COR-L47 (cell line): ENCODE measurements at regions not wholly inside any gene's neighbourhood (a gene's known extent, or its start where the extent isn't known, plus 50 kb on each side); places are given as distances from the start of the nearest gene placed in this dataset.

ENCODE experiments used
- DNase-seq: peaks from one replicate; lab custom pipeline; 2025; lab: John Stamatoyannopoulos, UW

DNA sequence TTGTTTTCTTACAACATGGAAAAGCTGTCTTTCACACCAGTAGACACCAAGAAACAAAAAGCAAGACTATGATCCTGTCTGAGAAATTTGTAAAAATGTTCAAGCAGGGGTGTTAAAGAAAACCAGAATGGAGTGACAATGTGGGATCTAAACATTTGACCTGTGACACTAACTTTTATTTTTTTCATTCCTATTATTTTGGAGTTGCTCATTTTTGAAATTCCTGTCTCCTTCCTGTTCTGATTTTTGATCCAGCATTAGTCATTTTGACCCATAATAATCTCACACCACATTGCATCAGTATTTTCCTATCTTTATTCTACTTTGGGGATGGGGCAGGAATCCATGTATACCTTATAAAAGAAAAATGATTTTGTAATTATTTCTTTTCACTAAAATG, 164.2 kb downstream of the DLEU7 start:
- no peak for DNase-seq

- no peak for DNase-seq
Observed at GRCh38 chr13:50682002-50682401, 161.5 kb downstream of the DLEU7 start.

GRCh38 chr13:50682966-50683365, 160.5 kb downstream of the DLEU7 start:
- DNase-seq, result no peak

DNA sequence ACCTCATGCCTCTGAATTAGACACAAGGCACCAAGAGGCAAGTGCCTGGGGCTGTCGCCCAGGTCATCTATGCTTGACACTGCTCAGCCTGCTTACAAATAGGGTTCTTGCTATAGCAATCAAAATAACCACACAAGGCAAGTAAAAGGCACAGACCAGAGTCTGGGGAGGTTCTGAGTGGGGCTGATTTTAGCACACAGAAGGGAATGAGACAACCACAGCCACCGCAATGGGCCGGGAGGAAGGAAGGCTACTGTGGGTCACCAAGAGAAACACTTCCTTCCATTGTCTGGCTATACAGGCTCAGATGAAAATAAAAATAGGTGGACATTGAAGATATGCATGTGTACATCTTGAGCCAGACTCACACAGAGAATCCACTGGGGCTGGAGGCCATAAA, 159.1 kb downstream of the DLEU7 start:
- DNase-seq, result no peak

- DNase-seq, result peak; percentile 93
Observed at GRCh38 chr13:50685491-50685890, 158.0 kb downstream of the DLEU7 start.

- no peak for DNase-seq
Observed at GRCh38 chr13:50685956-50686355, 157.5 kb downstream of the DLEU7 start.

GRCh38 chr13:50686551-50686950, 156.9 kb downstream of the DLEU7 start:
- no peak for DNase-seq

GRCh38 chr13:50687545-50687944, 155.9 kb downstream of the DLEU7 start:
- DNase-seq, result no peak

DNA sequence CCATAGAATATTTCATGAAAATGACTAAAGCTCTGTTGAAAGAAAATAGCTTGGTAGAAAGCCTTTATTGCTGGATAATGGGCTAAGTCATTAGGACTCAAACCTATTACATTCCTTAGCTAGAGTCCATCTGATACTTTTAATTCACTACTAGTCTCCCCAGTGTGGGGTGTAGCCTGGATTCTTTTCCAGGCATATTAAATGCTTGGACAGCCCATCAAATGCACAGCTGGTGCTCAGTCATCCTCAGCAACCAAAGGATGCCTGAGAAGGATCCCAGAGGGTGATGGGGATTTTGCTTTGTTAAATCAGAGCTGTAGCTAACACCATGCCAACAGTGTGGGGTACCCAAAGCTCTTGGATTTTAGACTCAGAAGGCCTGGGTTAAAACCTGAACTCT, 153.5 kb downstream of the DLEU7 start:
- DNase-seq, result no peak

GRCh38 chr13:50691176-50691680, 152.3 kb downstream of the DLEU7 start:
- DNase-seq, result no peak

DNA sequence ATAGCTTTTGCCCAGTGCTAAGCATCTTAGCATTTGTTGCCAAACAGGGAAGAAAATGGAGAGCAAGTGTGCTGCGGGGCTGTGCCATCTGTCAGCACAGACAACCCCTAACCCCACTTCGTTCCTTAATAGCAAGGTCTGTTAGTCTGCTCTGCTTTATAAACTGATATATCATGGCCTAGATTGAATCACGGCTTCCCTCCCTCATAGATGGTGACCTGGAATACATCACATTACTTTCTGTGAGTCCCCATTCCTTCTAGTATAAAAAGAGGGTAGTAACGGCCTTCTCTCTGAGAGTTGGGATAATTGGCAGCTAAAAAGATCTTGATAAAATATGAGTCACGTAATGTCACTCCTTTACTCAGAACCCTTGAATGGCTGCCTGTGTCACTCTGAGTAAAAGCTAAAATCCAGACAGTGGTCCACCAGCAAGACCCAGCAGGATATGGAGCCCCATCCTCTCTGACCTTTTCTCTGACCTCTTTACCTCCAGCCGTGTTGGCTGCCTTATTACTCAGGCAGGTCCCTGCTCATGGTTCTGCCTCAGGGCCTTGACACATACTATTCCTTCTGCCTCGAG, 151.7 kb downstream of the DLEU7 start:
- no peak for DNase-seq

DNA sequence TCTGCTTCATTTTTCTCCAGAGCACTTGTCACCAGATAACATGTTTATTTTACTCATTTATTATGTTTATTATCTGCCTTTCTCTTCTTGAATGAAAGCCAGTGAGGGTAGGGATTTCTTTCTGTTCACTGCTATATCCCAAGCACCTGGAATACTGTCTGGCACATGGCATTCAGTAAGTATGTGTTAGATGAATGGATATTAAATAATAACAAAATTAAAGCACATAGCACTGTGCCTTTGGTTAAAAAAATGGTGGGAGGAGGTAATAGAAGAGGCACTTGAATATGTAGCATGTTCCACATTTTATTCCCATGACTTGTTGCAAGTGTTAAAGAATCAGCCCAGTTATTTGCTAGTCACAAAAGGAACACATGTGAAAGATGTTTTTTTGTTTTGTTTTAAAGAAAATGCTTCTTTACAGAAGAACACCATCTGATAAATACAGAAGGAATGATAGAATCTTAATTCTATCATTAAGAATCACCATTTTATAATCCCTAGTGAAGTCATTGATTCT, 151.0 kb downstream of the DLEU7 start:
- no peak for DNase-seq

GRCh38 chr13:50693727-50694126, 149.8 kb downstream of the DLEU7 start:
- no peak for DNase-seq

DNA sequence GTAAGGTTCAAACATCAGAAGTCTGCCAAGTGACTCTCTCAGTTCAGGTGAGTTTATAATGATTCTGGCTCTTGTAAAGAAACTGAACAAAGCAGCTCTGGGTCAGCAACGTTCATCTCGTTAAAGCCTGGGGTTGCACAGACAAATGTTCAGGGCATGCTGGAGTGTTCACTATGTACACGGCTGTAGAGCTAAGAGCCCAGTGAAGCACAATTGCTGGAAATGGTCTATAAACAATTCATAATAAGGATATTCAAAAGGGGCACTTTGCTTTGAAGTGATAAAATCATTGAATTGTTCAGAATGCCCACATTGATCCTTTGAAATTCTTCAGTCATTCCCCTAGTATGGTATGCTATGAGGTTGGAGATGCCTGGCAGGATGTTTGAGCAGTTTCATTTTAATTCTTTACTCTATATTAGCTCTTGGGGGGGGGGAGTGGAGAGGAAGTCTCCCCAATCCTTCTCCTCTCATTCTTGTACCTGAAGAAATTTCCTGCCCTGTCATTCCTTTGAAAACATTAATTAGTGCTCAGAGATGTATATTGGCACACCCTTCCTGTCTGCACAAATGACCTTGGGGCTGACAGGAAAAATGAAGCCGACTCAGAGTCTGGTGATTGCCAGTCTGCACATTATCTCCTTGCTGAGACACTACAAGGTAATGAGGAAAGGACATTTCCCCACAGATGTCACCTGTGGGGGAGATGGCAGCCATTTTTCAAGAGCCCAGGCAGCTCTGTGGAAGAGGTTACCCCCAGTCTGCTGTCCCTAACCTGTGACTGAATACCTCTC, 145.5 kb downstream of the DLEU7 start:
- DNase-seq, result peak; percentile 35

GRCh38 chr13:50699874-50700663, 143.4 kb downstream of the DLEU7 start:
- no peak for DNase-seq

DNA sequence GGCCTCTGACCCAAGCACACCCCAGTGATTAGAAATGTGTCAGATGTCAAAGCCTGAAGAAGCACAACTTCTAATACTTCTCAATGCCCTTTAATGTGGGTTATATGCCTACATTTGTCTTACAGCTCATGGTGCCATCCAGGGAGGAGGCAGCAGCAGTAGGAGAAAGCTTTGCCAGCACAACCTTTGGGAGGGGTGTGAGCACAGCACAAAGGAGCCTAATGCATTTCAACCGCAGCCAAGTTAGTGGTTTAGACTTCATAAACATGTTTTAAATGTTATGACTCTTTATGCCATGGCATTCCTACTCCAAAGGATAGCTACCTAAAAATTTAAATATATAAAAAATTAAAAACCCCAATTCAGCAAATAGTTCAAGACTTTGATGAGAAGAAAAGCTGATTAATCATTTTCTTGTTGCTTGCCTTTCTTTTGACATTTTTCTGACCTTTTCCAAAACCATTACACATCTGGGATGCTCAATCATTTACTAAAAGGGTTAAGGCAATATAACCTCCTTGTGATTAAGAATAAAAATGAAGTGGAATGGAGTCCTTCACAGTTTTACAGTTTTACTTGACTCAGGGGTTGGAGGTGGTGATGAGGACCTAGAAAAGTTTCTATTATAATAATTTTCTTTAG, 142.7 kb downstream of the DLEU7 start:
- no peak for DNase-seq

DNA sequence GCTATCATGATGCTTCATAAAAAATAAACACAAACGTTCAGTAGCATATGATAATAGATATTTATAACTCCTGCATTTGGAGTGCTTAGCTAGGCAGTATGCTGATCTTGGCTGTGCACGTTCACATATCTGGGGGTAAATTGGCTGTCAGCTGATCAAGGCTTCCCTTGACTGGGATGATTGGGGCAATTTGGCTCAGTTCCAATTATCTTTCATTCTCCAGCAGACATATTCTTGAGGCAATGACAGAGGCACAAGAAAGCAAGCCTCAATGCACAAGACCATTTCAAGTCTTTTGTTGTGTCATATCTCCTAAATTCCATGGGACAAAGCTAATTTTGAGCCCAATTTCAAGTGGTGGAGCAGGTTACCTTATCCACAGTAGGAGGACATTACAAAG, 142.0 kb downstream of the DLEU7 start:
- DNase-seq, result no peak

- DNase-seq, result no peak
Observed at GRCh38 chr13:50706505-50706904, 137.0 kb downstream of the DLEU7 start.

DNA sequence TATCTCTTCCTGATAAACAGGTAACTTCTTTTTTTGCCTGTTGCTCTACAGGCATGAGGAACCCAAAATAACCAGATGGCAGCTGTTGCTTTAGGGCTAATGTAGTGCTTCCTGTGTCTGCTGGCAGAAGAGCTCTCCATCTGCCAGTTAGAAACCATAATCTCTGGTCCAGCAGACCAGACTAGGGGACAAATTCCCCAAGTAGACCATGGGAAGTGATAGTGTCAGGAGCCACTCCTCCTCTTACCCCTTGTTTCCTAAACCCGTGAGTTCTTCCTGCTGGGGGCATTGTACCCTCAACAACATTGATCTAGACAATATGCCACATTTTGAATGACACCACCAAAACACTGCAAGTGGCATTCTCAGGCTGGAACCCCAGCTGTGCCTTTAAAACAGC, 135.9 kb downstream of the DLEU7 start:
- no peak for DNase-seq

- DNase-seq, result peak; percentile 1
Observed at GRCh38 chr13:50708461-50708860, 135.0 kb downstream of the DLEU7 start.

DNA sequence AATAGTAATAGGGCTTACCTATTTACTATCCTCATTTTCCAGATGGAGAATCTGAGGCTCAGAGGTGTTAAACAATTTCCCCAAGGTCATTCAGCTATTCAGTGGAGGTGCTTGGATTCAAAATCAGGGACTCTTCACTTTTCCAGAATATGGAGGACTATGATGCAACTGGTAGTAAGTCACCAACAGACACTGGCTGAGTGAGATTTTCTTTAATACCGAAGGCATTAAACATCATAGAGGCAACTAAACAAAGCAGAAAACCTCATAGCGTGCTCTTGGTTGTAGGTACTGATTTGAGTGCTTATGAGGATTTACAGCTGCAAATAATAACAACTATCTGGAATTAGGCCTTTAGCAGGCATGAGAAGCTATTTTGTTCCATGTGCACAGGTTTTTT, 134.4 kb downstream of the DLEU7 start:
- no peak for DNase-seq
